Stimulated activated CD4-positive, alpha-beta T cell treated with anti-CD3 and anti-CD28 coated beads, Interleukin-1b, Interleukin-23, amount 100 ng/mL, for 4 hours (primary cell): ENCODE measurements at regions not wholly inside any gene's neighbourhood (a gene's known extent, or its start where the extent isn't known, plus 50 kb on each side); places are given as distances from the start of the nearest gene placed in this dataset.
A peak's percentile ranks its signal among the peaks of the same experiment; 100 is the strongest.

Experiments
- DNase-seq, 2 donors: peaks; one replicate each; pipeline ENCODE4 v3.0.0-alpha.2; 2020; ENCODE audit warnings: low read depth in 2 of 2

GRCh38 chr20:63087236-63087871 is 80.6 kb upstream of the BHLHE23 start:
- DNase-seq, result no peak

- no peak for DNase-seq
Measured at GRCh38 chr20:63086421-63087235, 79.9 kb upstream of the BHLHE23 start.

GRCh38 chr20:63085151-63085861 is 78.5 kb upstream of the BHLHE23 start:
- no peak for DNase-seq

- no peak for DNase-seq
Measured at GRCh38 chr20:63084563-63084927, 77.8 kb upstream of the BHLHE23 start.

GRCh38 chr20:63083831-63084562 is 77.2 kb upstream of the BHLHE23 start:
- DNase-seq, result no peak

- no peak for DNase-seq
Measured at GRCh38 chr20:63082939-63083735, 76.4 kb upstream of the BHLHE23 start.

GRCh38 chr20:63082308-63082938 is 75.7 kb upstream of the BHLHE23 start:
- DNase-seq, result peak in 1 of 2 donors; percentile 24

- DNase-seq, result no peak
Measured at GRCh38 chr20:63081831-63082230, 75.1 kb upstream of the BHLHE23 start.

- DNase-seq, result no peak
Measured at GRCh38 chr20:63081351-63081750, 74.6 kb upstream of the BHLHE23 start.

GRCh38 chr20:63080811-63081210 is 74.0 kb upstream of the BHLHE23 start:
- DNase-seq, result no peak

GRCh38 chr20:63080411-63080810 is 73.6 kb upstream of the BHLHE23 start:
- DNase-seq, result no peak

GRCh38 chr20:63079971-63080370 is 73.2 kb upstream of the BHLHE23 start:
- no peak for DNase-seq

GRCh38 chr20:63077705-63078104 is 70.9 kb upstream of the BHLHE23 start:
- no peak for DNase-seq

- no peak for DNase-seq
Measured at GRCh38 chr20:63076421-63076820, 69.7 kb upstream of the BHLHE23 start.

GRCh38 chr20:63074631-63075030 is 67.9 kb upstream of the BHLHE23 start:
- DNase-seq, result no peak

- no peak for DNase-seq
Measured at GRCh38 chr20:63074182-63074581, 67.4 kb upstream of the BHLHE23 start.

- DNase-seq, result no peak
Measured at GRCh38 chr20:63073738-63074065, 66.9 kb upstream of the BHLHE23 start.

- DNase-seq, result no peak
Measured at GRCh38 chr20:63072991-63073737, 66.4 kb upstream of the BHLHE23 start.

- DNase-seq, result no peak
Measured at GRCh38 chr20:63072231-63072791, 65.5 kb upstream of the BHLHE23 start.
